Fibroblast of skin of scalp (primary cell): ENCODE measurements at regions not wholly inside any gene's neighbourhood (a gene's known extent, or its start where the extent isn't known, plus 50 kb on each side); places are given as distances from the start of the nearest gene placed in this dataset.

Experiments used
- DNase-seq: peaks from one replicate; pipeline ENCODE4 v3.0.0-alpha.2; 2013

DNA sequence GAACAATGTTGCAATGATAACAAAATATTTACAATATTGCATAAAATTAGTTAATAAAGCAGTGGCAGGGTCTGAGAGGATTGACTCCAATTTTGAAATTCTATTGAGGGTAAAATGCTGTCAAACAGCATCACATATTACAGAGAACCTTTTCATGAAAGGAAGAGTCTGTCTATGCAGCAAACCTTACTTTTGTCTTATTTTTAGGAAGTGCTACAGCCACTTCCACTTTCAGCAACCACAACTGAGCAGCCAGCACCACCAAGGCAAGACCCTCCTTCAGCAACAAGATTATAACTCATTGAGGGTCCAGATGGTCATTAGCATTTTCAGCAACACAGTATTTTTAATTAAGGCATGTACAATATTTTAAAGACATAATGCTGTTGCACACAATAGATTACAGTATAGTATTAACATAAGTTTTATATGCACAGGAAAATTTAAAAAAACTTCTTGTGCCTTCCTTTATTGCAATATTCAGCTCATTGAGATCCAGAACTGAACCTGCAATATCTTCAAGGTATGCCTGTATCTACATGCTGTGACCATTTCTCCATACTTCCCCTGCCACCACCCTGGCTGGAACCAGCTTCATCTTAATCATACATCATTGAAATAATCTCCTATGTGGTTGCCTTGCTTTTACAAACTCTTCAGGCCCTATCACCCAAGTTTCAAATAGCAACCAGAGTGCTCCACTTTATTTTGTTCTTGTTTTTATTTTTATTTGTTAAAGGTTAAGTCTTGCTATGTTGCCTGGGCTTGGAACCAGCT, 711.2 kb downstream of the KCNA4 start:
- DNase-seq: no peak

DNA sequence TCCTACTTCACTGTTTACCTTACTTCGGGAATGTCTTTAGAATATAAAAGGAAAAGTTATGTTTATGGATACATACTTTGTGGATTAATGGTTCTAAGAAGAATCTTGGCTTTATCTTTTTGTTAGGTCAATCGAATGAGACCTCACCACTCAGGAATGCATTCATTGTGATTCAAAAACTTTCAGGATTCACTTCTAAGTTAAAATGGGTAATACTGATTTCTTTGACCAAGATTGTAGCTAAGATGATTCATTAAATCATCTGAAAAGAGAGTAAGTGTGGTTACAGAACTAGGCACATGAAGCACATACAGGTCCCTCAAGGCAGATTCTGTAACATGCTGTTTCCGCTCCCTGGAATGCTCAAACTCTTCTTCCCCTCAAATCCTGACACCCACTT, 716.4 kb downstream of the KCNA4 start:
- DNase-seq: peak; percentile 91

DNA sequence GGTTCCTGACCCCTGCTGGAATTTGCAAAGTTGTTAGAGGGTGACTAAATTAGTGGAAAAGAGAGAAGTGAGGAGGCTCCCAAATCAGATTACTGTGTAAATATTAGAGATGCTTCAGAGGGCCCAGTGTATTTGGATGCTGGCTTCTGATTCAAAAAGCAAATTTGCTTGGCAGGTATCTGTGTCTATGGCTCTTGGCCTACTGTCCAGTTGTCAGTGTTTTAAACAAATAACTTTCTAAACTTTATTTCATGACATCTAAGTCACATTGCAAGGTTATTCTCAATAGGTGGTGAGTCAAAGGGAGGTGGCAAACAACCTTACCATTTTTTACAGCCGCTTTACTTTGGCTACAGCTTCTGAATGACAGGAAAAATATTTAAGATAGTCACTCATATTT, 720.1 kb downstream of the KCNA4 start:
- DNase-seq: no peak

DNA sequence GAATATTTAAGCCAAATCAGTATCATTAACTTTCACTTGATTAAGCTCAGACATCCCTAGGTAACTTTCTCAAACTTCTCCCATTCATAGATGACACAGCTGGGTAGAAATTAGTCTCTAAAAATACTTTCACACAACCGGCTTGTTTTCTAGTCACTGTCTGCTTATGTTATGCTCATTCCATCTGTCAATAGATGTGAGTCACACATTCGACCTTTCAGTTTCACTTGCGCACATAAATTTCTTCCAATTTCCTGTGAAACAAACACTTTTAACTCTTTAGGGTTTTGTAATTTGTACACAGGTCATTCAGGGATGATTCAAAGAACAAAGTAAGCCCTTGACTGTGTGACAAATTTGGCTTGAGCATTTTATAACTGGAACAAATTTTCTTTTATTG, 723.0 kb downstream of the KCNA4 start:
- DNase-seq: peak; percentile 76

DNA sequence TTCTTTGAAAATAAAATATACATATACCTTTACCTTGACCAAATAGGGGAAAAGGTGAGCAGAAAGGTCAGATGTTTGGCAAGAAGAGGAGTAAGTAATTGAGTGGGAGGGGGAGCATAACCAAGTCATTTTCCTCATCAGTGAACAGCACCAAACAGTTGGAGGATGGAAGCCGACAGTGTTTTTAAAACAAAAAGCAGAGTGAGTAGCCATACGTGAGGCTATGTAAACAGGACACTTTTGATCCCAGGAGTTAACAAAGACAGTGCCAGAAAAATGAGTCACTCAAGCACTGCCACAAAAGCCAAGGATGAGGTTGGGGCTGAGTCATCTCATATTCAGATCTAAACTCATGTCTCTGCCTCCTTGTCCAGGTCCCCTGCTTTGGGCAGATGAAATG, 734.7 kb downstream of the KCNA4 start:
- peak; percentile 95 for DNase-seq

DNA sequence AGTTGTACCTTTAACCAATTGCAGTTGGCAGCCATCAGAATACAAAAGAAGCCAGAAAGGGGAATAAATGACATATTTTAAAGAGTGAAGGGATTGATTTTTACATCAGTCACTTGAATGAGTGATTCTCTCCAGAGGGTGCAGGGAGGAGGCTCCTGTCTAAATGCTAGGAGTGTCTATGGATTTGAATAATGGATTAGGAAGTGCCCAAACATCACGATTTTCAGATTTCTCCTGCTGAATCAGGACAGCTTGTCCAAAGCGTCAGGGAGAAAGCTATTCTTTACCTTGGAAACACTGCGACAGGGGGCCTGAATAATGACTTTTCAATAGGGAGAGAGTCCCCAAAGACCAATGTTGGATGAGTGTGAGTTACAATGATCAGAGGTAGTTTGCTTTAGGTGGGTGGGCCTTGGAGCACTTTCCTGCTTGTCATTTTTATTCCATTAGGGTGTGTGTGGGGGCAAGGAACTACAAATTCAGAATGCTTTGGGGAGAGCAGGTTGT, 735.5 kb downstream of the KCNA4 start:
- DNase-seq: no peak

DNA sequence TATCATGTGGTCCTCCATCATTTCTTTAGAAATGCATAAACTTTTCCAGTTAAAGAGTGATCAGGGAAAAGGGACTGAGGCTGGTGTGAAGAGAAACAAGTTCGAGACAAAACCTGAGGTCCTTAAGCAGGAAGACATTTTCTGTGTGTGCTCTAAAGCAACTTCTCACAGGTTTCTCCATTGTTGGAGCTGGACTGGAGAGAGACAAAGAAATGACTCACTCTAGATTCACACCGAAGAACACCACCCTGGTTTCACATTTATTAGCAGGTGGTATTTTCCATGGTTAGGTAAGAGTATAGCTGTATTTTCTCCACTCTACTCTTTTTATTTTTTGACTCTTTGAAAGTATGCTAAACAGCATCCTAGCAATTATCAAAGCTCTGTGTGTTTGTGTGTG, 736.4 kb downstream of the KCNA4 start:
- no peak for DNase-seq

DNA sequence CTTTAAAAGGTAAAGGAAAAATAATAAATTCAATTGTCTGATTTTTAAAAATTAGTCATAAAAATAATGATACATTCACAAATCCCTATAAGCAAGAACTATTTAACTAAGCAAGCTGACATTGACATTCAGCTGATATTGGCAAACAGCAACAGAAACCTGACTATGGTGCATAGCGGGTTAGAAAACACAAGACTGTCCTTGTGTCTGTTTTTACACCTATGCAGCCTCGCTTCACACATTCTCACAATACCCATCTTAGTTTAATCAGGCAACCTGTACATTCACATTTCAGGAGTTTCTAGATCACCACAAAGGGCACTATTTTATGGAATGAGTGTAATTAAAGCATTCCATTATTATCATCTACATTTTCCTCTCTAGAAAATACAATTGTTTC, 737.1 kb downstream of the KCNA4 start:
- no peak for DNase-seq

DNA sequence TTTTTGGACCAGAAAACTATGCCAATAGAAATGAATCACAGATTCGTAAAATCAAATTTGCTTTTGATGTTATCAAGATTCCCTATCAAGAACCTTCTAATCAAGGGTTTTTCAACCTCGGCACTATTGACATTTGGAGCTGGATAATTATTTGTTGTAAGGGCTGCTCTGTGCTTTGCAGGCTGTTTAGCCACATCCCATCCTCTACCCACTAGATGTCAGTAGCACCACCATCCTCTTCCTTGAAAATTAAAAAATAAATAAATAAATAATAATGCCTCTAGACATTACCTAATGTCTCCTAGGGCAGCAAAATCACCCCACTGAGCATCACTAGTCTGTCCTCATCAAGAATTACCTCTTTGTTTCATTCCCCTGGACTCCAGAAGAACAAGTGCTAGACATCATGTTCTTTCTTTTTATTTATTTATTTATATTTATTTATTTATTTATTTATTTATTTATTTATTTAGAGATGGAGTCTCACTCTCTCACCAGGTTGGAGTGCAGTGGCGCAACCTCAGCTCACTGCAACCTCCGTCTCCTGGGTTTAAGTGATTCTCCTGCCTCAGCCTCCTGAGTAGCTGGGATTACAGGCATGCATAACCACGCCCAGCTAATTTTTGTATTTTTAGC, 744.7 kb downstream of the KCNA4 start:
- peak; percentile 62 for DNase-seq

DNA sequence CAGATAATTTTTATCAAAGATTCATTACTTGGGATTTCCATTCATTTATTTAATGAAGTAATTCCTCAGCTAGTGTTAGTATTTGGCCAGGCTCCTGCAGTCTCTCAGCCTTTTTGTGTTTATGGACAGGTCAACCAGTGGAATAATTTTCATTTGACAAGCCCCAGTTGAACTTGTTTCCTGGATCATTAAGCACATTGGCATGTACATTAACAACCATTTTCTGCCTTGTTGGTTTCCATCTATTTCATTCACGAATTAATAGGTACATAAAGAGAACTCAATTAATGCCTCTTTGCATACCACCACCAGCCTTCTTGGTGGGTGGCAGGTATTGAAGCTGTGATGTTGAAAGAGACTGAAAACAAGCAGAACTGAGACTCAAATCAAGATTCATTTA, 745.2 kb downstream of the KCNA4 start:
- DNase-seq: no peak

DNA sequence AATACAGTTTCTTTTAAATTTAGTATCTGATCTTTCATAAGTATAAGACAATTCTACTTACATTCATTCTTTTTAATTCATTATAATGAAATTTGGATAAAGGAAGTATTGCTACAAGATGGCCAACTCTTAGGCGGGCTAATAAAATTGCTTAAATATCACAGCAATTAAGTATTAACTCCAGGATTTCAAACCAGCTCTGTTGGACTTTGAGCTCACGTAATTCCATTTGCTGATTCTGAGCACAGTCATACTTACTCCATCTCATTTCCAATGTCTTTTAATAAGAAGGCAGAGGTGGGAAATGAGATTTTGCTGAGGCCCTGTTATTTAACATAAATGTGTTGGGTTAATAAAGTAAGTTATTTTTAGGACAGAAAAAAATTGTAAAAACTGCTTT, 748.1 kb downstream of the KCNA4 start:
- DNase-seq: no peak

DNA sequence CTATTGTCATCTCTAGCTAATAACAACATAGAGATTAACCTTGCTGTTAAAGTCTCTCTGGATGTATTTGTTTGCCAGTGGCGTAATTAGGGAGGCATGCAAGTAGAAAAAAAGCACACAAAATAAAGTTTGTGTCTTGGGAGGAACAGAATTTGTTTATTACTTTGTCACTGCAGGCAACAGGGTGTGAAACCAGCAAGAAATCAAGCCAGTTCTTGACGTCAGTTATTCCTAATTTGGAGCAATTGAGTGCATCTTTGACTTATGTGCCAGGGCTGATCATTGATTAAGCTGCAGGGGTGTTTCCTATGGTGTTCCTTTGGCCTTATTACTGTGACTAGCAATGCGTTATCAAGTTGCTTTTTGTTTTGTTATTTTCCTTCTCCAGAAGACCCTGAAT, 751.0 kb downstream of the KCNA4 start:
- no peak for DNase-seq

DNA sequence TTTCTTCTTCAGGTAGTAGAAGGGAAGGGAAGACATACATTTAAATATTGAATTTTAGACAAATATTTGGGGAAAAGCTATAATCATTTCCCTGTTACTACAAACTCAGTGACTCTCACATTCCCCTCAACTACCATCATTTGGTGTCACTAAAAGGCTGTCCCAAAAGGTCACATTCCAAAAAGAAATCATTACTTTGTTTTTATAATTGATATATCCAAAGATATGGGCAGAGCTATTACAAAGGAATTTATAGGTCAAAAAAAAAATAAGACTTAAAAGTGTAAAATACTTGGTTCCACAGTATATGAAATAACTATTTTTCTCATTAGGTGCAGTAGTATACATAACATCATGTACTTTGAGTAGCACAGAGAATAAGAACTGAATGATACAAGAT, 751.4 kb downstream of the KCNA4 start:
- DNase-seq: no peak

DNA sequence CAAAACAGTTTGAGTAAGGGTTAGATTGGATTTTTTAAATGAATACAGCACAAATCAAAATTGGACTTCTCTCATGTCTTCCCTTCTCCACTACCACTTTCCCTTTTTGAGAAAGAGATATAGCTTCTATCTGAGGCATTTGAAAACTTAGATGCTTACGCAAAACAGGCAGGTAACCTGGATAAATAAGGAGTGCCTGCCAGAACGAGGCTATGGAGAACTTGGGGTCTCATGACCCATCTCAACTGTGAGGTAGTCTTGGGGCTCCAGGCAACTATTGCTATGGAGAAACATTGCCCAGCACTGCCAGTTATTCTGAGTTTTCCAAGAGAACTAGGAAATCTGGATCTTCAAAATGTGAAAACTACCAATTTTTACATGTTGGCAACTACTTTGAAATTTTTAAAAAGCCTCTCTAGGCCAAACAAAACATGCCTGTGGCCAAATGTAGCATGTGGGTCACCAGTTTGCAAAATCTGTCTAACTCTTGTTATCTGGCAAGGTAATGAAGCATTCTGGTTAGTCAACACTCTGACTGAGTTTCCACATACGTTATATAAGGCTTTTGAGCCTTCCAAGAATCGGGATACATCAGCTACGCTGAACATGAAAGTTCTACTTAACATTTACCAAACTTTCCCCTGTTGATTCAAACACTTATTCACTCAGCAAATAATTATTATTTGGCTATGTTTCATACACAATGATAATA, 752.7 kb downstream of the KCNA4 start:
- DNase-seq: peak; percentile 22

DNA sequence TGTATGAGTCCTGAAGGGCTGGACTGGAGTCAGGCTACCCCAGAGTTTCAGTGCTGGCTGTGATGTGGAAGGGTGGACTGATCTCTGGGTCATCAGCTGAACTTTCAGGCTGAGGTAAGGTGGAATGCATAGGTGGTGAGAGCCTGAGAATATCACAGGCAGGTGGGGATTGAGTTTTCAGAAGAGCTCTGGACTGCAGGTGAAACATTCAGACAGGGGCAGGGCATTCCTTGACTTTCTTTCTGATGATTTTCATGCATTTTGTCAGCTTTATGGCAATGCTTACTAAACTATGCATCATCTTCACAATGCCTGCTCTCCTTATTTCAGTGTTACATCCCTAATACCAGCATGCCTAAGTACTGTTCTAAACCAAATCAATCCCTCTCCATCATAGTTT, 755.0 kb downstream of the KCNA4 start:
- no peak for DNase-seq

DNA sequence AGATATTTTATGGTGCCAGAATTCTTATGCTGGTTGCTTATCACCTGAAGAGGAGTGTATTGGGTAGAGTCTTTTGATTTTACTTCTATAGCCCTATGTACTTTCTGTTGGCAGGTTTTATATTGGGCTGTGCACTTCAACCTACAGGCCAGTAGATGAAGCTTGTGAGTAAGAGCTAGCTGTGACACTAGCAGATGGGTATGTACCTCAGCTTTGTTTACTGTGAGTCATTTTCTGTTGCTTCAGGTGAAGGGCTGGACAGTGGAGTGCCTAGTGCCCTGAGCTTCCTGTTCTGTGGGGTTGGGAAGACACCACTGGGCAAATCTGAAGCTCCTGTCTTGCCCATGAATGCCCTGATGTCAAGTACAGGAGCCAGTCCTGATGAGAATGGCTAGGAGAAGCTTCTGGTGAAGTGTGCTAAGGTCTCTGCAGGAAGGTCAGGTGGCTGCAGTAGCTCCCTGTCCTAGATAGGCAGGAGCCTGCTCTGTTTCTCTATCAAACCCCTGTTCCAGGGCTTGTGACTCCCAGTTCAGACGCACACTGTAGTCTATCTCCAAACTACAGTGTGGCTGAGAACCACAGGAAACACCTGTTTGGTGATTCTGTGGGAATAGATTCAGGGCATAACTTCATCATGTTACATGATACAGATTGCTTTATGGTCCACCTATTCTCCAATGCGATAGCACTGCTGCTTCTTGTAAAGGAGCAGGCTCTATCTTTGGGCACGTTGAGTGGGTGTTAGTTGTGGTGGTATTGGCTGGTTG, 755.7 kb downstream of the KCNA4 start:
- DNase-seq: no peak

DNA sequence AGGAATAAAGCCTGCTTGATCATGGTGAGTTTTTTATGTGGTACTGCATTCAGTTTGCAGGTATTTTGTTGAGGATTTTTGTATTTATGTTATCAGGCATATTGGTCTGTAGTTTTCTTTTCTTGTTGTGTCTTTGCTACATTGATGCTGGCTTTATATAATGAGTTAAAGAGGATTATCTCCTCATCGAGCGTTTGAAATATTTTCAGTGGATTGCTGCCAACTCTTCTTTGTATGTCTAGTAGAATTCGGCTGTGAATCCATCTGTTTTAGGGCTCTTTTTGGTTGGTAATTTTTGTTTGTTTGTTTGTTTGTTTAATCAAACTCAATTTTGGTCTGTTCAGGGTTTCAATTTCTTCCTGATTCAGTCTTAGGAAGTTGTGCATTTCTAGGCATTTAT, 758.4 kb downstream of the KCNA4 start:
- DNase-seq: no peak

DNA sequence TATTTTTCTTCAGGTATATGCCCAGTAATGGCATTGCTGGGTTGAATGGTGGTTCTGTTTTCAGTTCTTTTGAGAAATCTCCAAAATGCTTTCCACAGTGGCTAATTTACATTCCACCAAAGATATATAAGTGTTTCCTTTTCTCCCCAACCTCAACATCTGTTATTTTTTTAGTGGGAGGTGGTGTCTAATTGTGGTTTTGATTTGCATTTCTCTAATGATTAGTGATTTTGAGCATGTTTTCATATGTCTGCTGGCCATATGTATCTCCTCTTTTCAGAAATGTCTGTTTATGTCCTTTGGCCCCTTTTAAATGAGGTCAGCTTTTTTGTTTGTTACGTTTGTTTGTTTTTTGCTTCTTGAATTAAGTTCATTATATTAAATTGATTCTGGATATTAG, 760.2 kb downstream of the KCNA4 start:
- DNase-seq: peak; percentile 55

DNA sequence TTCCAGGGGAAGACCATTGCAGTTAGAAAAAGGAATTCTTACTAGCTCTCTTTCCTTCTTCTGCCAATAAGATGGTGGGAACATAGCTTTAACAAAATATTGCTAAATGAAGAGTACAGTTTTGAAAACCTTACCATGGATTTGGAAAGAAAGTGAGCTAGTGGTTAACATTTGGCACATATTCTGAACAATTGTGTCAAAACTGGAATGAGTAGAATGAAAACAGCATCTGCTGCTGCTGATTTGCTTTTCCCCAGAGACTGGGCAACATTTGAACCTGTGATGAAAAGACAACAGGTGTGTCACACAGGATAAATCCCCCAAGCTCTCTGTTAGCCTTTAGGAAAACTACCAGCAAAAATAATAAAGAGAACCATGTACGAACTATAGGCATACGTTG, 761.4 kb downstream of the KCNA4 start:
- DNase-seq: no peak

DNA sequence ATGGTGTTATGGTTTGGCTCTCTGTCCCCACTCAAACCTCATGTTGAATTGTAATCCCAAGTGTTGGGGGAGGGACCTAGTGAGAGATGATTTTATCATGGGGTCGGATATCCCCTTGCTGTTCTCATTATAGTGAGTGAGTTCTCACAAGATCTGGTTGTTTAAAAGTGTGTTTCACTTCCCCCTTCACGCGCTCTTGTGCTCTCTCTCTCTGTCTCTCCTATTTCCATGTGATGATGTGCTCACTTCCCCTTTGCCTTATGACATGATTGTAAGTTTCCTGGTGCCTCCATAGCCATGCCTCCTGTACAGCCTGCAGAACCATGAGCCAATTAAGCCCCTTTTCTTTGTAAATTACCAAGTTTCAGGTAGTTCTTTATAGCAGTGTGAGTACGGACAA, 765.1 kb downstream of the KCNA4 start:
- DNase-seq: no peak

DNA sequence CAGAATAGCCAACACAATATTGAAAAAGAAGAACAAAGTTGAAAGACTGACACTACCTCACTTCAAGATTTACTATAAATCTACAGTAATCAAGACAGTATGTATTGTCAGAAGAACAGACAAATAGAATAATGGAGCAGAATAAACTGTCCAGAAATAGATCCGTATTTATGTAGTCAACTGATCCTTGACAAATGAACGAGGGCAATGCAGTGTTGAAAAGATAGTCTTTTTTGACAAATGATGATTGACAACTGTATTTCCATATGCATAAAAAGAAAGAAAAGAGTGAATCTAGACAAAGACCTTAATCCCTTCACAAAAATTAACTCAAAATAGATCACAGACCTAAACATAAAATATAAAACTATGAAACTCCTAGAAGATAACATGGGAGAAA, 767.1 kb downstream of the KCNA4 start:
- DNase-seq: no peak

DNA sequence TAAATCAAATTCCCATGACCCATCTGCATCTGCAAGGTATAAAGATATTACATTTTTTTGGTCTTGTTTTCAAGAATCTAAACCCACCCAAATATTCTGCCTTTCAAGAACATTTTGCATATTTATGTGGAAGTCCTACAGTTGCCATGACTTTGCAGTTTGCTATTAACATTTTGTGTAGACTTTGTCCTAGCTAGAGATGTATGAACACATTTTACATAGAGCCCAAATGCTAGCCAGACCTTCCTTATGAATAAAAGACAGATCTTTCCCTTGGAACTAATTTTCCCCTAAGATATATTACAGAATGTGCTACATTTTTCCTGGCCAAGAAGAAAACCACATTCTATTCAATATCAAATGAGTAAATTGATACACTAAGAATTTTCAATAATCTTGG, 772.5 kb downstream of the KCNA4 start:
- no peak for DNase-seq

DNA sequence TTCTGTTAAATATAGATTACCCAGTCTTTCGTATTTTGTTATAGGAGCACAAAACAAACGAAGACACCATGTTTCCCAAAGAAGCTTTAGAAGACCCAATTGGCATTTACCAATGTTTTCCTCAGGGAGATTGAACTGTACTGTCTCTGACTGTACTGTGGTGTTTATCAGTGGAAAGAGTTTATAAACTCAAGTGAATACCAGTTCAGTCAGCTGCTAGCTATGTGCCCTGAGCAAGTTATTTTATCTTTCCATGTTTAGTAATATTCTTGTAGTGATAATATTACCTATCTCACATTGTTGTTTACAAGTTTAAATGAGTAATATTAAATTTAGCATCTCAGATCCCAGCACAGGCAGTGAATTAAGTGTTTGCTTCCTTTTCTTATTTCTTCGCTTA, 773.2 kb downstream of the KCNA4 start:
- DNase-seq: no peak
